Stimulated activated CD8-positive, alpha-beta memory T cell treated with anti-CD3 and anti-CD28 coated beads, Interleukin-2, amount 100 ng/mL, for 1 hour (primary cell): ENCODE measurements at regions not wholly inside any gene's neighbourhood (a gene's known extent, or its start where the extent isn't known, plus 50 kb on each side); places are given as distances from the start of the nearest gene placed in this dataset.

Source experiments
- DNase-seq, 2 donors: peaks; one replicate each; pipeline ENCODE4 v3.0.0-alpha.2; 2020; ENCODE audit warnings: low read depth in 2 of 2

- DNase-seq, result no peak
Observed at GRCh38 chr4:181475781-181476507, 767.3 kb upstream of the TENM3 start.

- no peak for DNase-seq
Observed at GRCh38 chr4:181476508-181476890, 766.7 kb upstream of the TENM3 start.

DNA sequence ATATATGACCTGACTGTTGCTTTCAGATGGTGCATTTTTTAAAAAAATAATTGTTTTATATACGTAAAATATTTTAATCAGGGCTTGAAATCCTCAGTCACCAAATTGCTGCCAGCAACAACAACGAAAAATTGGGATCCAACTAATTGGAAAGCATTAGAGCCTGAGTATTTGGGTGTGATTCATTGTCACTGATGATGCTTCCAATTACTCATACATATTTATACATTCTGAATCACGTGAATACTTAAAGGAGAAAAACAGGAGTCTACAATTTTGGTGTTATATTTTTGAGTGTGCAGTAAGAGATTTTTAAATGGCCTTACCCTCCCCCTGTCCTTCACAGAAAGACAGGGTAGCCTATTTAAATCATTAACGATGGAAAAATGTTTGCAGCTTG lies 765.6 kb upstream of the TENM3 start:
- DNase-seq, result no peak

DNA sequence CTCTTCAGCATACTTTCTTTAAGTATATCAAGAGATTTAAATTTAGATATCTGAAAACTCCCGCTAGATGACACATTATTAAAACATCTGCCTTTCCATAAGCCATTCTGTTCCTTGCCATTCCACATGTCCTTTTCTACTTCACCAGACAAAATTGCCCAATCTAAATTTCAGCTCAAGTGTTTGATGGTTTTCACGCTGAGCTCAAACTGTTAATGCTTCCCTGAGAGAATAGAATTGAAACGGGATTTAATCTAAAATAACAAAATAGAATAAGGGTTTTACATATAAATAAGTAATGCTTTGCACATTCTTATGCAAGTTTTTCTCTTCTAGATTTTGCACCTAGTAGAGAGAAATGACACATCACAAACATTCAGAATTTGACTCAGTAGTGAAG lies 764.5 kb upstream of the TENM3 start:
- DNase-seq, result no peak

- DNase-seq, result no peak
Observed at GRCh38 chr4:181479141-181479540, 764.1 kb upstream of the TENM3 start.

GRCh38 chr4:181484396-181484795 lies 758.8 kb upstream of the TENM3 start:
- DNase-seq, result no peak

DNA sequence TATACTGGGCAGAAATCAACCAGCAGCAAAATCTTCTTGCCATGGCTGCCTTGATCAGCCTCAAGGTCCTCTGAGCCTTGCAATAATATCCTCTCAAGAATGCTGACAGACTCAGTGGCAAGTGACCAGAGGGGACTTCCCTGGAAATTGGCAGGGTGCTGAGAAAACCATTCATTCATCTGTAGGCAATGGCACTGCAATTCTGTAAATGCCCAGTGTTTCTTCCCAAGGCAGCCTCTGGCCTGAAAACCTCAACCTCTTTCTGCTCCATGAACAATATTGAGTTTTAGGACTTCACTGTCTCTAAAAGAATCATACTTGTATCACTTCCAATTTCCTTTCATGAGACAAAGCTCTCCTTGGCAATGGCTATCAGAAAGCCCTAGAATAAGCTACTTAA lies 754.3 kb upstream of the TENM3 start:
- no peak for DNase-seq

DNA sequence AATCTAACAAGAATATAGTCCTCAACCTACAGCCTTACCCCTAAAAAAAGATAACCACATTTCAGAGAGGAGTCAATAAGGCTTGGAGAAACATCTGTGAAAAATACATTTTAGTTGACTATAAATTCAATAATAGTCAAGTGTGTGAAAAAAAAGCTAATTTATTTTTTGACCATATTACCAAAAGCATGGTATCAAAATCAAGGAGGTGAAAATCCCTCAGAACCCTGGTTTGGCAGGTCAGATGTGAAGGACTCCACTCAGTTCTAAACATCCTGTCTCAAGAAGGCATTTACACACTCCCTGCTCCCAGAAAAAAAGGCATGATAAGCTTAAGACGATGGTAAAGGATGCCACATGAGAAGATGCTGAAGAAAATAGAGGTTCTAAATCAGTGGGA lies 745.1 kb upstream of the TENM3 start:
- DNase-seq, result no peak

- no peak for DNase-seq
Observed at GRCh38 chr4:181502611-181503010, 740.6 kb upstream of the TENM3 start.

GRCh38 chr4:181503687-181504390 lies 739.4 kb upstream of the TENM3 start:
- no peak for DNase-seq

DNA sequence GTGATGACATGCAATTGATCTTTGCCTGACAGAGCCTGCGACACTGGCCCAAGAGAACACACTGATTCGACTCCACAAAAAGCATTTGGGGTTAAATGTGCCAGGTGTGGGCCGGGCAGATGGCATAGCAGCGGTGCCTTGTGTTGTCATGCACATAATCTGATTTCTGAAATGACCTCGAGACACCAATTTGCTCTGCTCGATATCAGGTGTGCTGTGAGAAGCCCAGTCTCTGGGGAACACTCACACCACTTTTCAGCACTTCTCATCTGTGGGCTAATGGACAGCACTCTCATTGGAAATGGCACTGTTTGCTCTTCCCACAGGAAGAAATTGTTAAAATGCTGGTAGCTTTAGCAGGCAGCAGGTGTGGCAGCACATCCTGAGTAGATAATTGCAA lies 738.3 kb upstream of the TENM3 start:
- DNase-seq, result no peak

DNA sequence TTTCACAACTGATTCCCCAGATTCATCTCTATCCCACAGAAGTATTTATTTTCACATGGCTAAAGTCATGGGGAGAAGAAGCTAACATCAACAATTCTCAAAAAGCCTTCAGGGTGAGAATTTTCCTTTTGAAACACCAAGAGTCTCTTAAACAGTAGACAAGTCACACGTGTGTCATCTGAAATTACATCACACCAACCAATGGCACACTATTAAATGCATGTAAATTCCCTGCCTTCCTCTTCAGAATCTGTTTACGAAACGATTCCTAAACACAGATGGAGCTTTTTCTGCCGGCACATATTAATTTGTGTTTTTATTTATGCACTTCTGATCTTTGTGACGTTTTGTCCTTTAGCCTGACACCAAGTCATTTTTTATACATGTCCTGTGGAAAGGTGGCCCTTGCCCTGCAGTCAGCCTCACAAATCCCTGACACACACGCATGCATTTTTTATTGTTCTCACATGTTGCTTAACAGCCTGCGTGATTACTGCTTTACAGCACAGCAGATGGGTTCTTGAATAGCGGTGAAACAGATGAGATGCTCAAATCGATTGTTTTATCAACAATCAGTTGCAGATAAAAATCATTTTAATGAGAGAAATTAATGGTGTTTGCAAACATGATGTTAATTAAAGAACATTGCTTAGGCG lies 735.9 kb upstream of the TENM3 start:
- no peak for DNase-seq

GRCh38 chr4:181507938-181508337 lies 735.3 kb upstream of the TENM3 start:
- no peak for DNase-seq

- no peak for DNase-seq
Observed at GRCh38 chr4:181508601-181509000, 734.6 kb upstream of the TENM3 start.

DNA sequence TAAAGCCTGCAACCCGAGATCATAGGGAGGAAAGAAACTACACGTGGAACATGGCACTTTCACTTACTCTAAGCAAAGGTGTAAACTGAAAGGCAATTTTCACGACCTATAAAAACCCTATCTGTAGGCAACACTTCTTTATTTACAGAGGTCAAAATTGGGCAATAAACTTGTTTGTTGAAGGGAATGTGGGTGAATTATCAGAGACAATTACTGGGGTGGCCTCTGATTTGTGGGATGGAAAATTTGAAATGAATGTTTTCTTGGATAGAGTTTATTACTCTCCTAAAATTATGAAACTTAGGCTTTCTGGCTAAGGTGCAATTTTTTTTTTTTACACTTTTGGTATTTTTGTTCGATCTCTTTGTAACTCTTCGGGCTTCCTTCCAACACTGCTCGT lies 734.1 kb upstream of the TENM3 start:
- no peak for DNase-seq

DNA sequence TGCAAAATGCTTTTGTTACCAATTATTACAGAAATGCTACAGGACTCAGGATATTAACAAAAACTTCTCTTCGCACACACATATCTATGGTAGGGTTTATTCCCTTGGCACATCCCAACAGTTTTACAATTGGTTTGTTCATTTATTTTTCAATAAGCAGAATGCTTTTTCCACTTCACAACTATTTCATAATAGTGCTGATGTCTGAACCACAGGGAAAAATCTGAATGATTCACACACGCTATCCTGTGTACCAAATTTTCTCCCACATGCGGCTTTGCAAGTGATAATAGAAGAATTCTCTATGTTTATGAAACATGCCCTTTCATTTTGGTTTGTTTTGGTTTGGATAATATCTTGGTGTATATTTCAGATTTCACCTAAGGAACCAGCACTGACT lies 725.7 kb upstream of the TENM3 start:
- no peak for DNase-seq

GRCh38 chr4:181520790-181521189 lies 722.4 kb upstream of the TENM3 start:
- DNase-seq, result no peak

- no peak for DNase-seq
Observed at GRCh38 chr4:181523973-181524372, 719.2 kb upstream of the TENM3 start.

DNA sequence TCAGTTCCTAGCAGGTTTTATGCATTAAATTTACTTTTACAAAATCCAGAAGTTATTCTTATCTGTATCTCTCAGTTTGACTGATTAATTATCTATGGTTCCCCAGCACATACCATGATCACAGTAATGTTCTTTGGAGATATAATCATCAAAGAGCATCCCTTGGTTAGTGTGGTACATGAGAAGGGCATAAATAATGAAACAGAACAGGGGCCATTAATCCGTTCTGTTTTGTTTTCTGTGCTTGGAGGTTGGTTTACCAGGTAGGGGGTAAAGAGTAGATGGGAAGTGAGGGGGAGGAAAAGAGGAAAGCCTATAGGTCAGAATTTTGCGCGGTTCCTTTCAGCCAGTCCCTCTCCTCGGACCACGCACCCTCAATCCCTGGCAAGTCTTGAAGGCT lies 718.7 kb upstream of the TENM3 start:
- no peak for DNase-seq

GRCh38 chr4:181525634-181526033 lies 717.6 kb upstream of the TENM3 start:
- no peak for DNase-seq

- no peak for DNase-seq
Observed at GRCh38 chr4:181528570-181529184, 714.5 kb upstream of the TENM3 start.

DNA sequence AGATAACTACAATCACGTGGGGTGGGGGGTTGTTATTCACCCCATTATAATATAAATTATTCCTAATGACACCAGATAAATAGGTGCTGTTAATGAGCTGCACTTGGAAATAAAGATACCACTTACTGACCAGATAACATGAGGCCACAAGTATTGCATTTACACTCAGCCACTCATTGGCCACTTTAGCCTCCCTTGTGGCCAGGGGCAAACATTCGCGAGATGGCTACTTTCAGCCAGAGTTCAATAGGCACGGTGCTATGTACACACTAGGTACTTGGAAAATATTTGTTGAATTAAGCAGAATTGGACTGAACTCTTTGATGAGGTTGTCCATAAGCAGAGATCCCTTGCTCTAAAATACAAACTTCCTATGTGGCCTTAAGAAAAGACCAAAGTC lies 713.7 kb upstream of the TENM3 start:
- no peak for DNase-seq
